GM19397 (cell line): ENCODE measurements at regions not wholly inside any gene's neighbourhood (a gene's known extent, or its start where the extent isn't known, plus 50 kb on each side); places are given as distances from the start of the nearest gene placed in this dataset.
A peak's percentile ranks its signal among the peaks of the same experiment; 100 is the strongest.
"Not testable (repeated sequence)": the region's sequence is repeated elsewhere in the genome, so short reads cannot be mapped to it uniquely, and the experiment has no call there.

Experiments
- ATAC-seq: cut with Tn5 transposase; IDR thresholded peaks from one replicate; pipeline ENCODE4 v1.9.1; 2021; ENCODE audit warnings: mild to moderate bottlenecking, moderate library complexity; ENCODE audit not compliant: unreplicated experiment

DNA sequence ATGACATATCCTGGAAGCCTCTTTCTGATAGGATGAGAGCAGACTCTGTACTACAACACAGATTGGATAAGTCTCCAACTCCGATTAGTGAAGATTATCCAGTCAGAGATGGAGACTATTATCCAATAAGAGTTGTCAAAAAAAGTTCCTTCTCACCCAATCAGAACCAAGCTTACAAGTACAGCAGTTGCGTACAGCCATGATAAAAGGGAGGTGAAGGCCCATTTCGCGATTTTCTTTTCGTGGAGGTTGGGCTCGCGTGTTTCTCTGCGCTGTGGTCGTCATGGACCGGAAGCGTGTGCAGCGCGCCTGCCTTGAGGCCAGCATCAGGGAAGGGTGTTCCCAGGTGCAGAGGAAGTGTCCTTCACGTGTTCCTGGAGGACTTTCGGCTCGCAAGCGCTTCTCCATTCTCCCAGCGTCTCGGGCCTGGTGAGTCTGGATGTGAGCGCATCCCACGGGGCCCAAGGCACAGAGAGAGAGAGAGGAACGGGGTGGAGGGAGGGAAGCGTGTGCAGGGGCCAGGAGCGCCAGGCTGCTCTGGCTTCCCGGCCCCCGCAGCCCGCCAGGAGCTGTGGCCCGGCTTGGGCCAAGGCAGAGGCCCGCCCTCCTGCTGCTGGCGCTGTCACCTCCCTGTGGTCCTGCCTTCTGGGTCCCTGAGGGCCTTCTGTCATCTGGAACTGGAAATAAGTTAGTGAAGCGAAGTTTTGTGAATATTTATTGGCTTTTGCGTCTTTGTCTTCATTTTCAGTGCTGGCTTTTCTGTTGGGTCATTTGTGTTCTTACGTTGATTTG lies 53.9 kb downstream of the CDRT15L2 start:
- not testable (repeated sequence) for ATAC-seq

DNA sequence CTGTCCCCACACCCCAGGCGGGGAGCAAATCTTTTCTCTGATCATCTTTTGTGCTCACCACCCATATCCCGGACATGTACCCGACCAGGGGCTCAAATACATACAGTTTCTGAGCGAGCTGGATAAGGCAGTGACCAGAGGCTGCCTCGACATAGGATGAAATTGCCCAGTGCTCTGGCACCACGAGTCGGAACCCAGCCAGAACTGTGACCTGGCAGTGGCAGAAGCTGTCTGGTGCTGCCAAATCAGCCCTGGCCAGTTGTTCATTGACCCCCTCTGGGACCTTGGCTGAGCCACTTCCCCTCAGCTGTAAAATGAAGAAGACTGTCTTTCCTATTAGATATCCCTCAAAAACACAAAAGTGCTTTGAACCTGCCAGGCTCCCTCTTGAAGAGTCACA lies 60.6 kb downstream of the CDRT15L2 start:
- not testable (repeated sequence) for ATAC-seq

DNA sequence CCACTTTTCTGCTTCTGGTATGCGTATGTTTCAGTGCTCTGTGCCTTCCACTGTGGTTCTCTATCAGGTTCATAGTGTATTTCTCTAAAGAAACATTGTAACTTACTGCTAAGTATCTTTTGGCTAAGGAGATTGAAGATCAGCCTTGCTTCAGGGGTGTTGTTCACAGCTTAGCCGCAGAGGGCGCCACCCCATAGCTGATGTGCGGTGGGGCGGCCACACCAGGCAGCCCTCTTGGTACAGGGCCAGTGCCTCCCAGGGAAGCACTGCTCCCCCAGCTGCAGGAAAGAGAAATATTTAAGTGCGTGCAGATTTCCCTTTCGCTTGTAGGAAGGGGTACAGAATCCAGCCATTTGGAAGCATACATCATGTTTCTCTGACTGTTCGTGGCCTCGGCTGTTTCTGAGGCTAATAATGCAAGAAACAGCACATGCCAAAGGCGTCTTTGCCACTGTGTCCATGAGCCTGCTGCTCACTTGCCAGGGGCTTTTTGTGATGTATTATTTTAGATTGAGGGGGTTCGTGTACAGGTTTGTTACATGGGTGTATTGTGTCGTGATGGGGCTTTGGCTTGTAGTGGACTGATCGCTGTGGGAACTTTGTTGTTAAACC lies 67.2 kb downstream of the CDRT15L2 start:
- ATAC-seq, result not testable (repeated sequence)

DNA sequence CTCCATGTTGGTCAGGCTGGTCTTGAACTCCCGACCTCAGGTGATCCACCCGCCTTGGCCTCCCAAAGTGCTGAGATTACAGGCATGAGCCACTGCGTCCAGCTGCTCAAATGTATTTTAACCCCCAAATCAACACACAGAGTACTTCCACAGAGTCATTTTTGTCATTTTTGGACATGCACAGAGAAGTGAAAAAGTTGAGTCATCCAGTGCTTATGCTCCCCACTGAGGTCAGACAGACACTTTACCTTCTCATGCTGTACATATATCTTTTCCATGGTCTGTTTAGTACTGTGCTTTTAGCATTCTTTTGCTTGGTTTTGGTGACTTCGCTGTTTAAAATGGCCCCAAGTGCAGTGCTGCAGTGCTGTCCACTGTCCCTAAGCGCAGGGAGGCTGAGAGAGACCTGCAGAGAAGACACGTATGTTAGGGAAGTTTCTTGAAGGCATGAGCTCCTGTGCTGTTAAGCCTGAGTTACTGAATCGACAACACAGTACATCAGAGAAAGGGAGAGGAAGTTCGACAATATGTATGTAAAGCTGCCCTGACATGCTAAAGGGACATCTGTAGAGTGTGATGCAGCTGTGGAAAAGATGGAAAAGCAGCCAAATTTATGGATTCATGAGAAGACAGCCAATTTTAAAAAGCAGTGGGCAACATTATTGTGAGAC lies 69.7 kb downstream of the CDRT15L2 start:
- peak; percentile 70 for ATAC-seq

DNA sequence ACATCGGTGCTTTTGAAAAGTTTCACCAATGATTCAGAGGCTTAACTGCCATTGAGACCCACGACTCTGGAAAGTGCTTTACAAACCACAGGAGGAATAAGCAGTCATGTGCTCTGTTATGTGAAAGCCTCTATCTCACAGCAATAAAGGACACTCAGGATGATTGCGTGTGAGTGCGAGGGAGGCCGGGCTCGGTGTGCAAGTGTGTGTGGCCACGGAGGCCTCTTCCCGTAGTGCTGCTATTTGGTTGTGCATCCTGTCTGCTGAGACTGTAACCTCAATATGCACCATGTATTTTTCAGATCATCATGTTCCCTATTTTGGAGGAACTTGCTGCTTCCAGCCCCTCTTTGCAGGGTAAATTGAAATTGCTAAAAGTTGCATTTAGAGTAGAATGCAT lies 71.5 kb downstream of the CDRT15L2 start:
- not testable (repeated sequence) for ATAC-seq

DNA sequence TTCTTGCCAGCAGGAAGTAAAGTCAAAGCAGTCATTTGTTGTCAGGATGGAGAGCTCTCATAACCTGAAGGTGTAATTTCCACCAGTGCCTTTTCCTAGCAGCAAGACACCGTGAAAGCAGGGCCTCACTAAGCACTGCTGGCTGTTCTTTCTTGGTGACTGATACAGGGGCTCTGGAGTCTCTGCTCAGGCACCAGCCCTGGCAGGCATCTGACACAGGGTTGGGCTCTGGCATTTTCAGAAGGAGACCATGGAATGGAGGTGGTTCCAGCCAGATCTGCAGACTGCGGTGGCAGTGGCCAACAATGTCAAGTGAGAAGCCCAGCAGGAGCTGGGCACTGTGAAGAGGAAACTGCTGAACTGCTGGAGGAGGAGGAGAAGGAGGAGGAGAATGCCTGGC lies 72.2 kb downstream of the CDRT15L2 start:
- ATAC-seq, result not testable (repeated sequence)

DNA sequence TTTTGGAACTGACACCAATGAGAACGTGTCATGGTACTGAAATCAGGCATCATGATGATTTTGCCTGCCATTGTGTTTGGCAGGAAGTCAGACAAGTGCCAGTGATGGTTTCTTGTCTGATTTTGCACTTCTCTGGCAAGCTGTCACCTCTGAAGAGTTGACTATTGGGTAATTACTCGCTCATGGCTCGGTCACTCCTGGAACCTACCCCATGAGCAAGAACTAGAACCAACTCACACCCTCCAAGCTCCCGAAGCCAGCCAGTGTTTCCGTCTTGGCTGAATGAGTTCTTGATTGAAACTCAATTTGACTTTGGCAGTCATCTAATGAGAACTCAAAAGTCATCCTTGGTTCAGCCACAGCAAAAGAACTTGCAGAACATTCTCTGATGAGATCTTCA lies 73.9 kb downstream of the CDRT15L2 start:
- ATAC-seq, result not testable (repeated sequence)

DNA sequence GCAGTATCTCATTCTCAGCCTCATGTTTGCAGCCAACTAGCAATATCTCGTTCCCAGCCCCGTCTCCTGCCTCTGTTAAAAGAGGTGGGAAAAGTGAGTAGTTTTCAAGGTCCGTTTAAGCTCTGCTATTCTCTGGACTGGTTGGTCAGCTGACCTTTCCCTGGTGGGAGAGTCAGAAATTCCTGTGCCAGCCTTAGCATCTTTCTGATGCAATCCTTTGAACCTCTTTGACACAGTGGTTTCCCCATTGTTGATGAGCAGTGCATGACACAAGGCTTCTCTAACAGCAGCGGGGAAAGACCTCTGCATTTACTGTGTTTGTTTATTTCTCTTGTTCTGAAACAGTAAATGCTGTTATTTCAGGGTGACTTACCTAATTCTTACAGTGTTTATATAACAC lies 74.6 kb downstream of the CDRT15L2 start:
- not testable (repeated sequence) for ATAC-seq

DNA sequence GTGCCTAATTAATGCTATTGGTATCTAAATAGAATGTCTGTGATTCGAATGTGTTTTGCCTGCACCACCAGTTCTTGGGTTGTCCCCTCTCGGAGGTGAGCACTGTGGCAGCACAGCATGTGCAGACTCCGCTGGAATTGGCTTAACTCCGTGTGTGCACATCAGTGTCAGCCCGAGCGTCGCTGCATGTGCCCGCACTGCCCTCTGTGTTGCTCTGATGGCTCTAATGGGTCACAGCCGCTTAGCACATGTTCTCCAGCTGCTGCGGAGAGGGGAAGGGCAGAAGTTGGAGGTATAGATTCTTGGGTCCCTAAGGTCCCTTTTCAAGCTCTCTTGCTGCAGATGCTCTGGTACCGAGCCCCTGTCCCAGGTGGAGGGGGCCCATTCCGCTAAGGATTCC lies 75.1 kb downstream of the CDRT15L2 start:
- ATAC-seq, result not testable (repeated sequence)

DNA sequence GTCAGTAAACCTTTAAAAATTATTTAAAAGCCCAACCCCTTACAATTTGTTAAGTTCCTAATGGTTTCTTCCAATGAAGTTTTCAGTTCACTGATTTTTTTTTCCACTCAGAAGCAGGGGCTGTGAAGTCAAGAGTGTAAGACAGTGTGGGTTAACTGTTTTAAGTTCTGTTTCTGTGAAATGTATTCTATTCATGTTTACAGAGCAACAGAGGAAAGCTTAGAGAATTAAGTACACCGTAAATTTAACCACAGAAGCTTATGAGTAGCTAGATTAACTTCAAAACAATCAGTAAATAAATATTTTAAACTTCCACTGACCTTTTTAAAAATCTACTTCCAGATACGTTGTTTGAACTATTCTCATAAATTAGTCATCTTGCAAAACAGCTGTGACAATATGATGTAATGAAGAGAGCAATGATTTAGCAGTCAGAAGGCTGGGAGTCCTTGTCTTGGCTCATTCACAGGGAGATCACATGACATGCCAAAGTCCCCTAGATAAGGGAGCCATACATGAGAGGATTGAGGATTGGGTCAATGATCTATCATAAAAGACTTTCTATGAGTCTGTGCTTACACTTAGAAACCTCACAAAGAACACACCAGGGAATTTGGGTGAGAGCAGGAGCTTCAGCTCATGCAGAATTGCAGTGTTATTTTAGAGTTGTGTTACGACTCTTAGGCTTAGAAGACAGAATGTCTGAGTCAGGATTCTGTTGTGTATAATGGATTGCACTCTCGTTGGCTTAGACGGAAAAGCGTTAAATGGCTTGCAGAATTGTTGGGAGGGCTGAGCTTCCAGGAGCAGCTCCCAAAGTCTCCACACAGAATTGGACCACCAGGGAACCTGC lies 85.8 kb downstream of the CDRT15L2 start:
- ATAC-seq, result not testable (repeated sequence)

DNA sequence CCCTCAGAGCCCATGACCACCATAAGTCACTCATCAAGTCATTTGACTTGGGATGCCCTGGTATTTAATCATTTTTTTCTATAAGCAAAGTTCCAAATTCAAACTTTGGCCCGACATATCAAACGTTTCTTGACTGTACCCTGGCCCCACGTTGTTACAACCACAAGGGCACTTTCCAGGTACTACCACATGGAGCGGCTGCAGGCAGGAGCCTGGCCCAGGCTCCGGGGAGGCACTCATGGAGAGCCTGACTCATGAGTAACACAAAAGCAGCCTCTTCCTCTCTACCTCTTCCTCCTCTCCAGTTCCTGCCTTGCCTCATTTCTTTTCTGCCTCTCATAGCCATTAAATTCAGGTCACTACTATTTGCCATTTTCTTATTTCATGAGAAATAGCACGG lies 87.2 kb downstream of the CDRT15L2 start:
- not testable (repeated sequence) for ATAC-seq

DNA sequence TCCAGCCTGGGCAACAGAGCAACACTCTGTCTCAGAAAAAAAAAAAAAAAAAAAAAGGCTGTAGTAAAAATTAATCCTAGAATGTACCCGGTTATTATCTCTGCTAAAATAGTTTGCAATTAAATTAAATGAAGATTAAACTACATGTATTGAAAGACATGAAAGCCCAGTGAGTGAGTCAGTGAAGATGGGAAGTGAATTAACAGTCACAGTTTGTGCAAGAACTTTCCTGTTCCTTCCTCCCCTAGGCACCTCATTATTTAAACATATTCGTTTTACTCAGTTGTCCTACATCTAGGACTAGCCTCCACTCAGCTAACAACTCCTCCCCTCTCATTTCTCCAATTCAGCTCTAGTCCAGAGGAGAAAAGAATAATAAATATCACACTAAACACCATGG lies 88.2 kb downstream of the CDRT15L2 start:
- ATAC-seq, result not testable (repeated sequence)

DNA sequence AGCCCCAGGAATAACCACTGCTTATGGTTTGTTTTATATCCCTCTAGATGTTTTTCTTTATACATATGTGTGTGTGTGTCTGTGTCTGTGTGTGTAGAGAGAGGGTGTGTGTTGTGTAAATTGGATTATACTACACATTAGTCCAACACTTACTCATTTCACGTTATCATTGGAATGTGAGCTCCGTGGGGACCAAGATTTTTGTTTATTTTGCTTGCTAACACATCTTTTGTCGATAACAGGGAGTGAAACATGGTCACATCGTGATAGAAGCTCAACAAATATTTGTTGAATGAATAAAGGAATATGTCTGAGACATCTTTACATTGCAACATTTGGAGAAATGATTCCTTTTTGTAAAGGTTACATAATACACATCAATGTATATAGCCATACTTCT lies 88.8 kb downstream of the CDRT15L2 start:
- ATAC-seq, result not testable (repeated sequence)

DNA sequence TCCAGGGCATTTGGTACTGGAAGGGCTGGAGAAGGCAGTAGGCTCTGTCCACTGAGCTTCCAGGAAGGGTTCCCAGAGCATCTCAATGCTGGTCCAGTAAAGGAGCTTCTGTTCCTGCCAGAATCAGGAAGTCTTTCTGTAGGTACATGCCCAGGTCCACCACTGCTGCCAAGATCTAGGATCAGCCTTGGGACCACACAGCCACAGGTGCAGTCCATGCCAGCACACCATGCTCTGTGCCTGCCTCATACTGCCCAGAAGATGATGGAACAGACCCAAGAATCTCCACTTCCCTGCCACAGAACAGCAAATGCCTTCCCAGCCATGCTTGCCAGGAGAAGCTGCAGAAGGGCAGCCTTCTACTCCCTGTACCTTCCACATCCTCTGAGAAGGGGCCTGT lies 89.3 kb downstream of the CDRT15L2 start:
- ATAC-seq, result not testable (repeated sequence)

DNA sequence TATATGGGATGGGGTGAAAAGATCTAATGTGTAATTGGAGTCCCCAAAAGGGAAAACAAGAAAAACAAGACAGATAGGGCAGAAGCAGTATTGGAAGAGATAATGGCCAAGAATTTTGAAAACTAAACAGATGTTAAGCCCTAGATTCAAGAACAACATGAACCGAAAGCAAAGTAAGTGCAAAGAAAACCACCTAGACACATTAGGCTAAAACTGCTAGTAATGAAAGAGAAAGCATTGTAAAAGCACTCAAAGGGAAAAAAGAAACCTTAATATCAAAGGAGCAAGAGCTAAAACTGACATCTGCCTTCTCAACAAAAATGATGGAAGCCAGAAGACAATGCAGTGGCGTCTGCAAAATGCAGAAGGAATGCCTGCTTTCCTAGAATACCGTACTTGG lies 91.0 kb downstream of the CDRT15L2 start:
- ATAC-seq, result not testable (repeated sequence)

DNA sequence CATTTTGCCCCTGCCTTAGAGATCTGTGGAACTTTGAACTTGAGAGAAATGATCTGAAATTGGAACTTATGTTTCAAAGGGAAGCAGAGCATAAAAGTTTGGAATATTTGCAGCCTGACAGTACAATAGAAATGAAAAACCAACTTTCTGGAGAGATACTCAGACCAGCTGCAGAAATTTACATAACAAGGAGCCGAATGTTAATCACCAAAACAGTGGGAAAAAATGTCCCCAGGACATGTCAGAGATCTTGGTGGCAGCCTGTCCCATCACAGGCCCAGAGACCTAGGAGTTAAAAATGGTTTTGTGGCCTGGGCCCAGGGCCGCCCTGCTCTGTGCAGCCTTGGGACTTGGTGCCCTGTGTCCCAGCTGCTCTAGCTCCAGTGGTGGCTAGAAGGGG lies 94.8 kb downstream of the CDRT15L2 start:
- not testable (repeated sequence) for ATAC-seq

DNA sequence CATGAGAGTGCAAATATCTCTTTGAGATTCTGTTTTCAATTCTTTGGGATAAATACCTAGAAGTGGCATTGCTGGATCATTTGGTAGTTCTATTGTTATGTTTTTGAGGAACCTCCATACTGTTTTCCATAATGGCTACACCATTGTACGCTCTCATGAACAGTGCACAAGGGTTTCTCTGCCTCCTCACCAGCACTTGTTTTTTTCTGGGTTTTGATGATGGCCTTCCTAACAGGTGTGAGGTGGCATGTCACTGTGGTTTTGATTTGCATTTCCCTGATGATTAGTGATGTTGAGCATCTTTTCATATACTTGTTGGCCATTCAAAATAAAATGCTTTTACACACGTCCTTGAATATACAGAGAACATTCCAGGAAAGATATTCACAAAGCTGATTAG lies 96.2 kb downstream of the CDRT15L2 start:
- not testable (repeated sequence) for ATAC-seq

DNA sequence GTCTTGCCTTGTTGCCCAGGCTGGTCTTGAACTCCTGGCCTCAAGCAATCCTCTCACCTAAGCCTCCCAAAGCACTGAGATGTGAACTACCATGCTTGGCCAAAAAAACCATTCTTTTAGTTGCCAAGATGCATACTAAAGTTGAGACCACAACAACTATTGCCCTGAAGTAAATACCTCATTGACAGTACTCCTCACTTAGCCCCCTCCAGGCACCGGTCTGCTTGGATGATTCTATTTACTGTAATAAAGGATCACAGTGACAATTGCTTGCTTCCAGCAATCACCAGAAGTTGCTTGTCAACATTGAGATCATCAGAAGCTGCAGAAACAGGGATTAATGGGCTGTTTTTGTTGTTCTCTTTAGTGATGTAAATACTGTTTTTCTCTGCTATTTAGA lies 97.1 kb downstream of the CDRT15L2 start:
- not testable (repeated sequence) for ATAC-seq

DNA sequence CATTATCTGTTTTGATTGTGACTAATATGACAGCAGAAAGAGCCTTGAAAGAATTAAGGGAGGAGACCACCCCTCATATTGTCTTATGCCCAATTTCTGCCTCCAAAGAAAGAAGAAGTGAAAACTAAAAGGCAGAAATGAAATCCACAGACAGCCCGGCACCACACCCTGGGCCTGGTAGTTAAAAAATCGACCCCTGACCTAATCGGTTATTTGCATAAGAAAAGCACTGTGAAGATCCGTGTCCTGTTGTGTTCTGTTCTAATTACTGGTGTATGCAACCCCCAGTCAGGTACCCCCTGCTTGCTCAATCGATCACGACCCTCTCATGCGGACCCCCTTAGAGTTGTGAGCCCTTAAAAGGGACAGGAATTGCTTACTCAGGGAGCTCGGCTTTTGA lies 97.9 kb downstream of the CDRT15L2 start:
- ATAC-seq, result not testable (repeated sequence)

DNA sequence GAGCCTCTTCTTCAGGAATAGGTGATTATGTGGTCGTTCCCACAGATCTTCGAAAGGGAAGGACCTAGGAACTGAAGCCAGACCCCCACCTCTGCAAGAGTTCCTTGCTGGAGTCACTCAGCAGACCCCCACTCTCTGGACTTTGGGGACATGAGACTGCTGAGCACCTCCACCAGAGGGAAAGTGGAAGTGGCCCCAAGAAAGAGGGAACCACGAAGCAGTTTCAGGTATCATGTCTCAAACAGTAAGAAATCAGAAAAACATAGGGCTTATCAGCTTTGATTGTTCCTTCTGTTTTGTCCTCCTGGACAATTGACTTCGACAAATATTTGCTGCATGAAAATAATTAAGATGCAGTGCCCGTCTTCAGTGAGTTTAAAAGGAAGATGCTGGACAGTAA lies 98.9 kb downstream of the CDRT15L2 start:
- ATAC-seq, result not testable (repeated sequence)
